ENCODE measurements at regions not wholly inside any gene's neighbourhood (a gene's known extent, or its start where the extent isn't known, plus 50 kb on each side); places are given as distances from the start of the nearest gene placed in this dataset.

DNA sequence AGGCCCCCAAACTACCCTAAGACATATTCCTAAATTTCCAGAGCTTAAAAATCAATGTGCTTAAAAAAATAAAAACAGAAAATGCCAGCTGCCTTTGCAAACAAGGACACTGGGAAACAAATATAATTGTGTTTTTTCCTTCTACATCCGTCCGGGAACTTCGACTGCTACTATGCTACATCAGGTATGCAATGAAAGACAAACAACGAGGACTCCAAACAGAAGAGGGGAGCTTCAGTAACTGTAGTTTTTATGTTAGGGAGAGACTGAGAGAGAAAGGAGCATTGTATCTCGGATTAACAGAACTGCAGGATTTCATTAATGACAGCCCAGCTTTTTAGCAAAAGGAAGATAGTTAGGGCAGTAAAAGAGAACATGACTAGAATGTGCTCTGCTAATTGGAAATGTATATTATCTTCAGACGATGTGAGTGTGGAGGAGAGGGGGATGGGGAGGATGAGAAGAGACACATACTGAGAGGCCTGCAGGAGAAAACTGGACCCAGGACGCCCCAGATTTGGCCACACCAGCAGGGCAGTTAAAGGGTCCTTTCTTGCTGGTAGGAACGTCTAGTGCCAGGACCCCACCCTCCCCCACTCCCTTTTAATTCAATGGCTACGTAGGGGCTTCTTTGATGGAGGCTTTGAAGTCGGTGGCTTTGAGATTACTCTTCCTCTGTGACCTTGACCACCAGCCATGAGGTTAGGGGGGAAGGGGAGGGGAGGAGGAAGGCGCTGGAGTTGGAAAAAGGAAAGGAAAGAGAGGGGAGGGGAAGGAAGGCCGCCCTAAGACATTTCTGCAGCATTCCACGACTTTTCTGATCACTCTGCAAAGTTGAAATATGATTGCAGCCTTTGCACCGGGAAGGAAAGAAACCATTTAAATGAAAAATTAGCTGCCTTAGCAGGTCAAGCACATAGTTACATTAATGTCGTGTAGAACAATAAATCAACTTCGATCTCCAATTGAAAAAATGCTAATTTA, 187.1 kb downstream of the BLID start (continued):
- TF ChIP-seq, protein P1, sequence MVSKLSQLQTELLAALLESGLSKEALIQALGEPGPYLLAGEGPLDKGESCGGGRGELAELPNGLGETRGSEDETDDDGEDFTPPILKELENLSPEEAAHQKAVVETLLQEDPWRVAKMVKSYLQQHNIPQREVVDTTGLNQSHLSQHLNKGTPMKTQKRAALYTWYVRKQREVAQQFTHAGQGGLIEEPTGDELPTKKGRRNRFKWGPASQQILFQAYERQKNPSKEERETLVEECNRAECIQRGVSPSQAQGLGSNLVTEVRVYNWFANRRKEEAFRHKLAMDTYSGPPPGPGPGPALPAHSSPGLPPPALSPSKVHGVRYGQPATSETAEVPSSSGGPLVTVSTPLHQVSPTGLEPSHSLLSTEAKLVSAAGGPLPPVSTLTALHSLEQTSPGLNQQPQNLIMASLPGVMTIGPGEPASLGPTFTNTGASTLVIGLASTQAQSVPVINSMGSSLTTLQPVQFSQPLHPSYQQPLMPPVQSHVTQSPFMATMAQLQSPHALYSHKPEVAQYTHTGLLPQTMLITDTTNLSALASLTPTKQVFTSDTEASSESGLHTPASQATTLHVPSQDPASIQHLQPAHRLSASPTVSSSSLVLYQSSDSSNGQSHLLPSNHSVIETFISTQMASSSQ (IDR thresholded peaks at IDR 0.05; ENCODE audit: low read depth), result no peak
- TF ChIP-seq, protein P1 (CRISPR knock-in tag; IDR thresholded peaks at IDR 0.05; ENCODE audit: borderline replicate concordance), result peak; percentile 23; the same call in 1 of the 2 replicates
- peak; percentile 34; the same call in 1 of the 2 replicates for TF ChIP-seq TBX2 (CRISPR knock-in tag; IDR thresholded peaks at IDR 0.05; ENCODE audit: borderline replicate concordance)
- no peak for TF ChIP-seq ETV6 (CRISPR knock-in tag; conservative IDR thresholded peaks at IDR 0.05)
- peak; percentile 84; the same call in 1 of the 2 replicates for TF ChIP-seq NCOR1 (IDR thresholded peaks at IDR 0.05; ENCODE audit: borderline replicate concordance, low read length)
- TF ChIP-seq GFI1 (CRISPR knock-in tag; IDR thresholded peaks at IDR 0.05; ENCODE audit: borderline replicate concordance), result 0 out of 2 replicates have a peak, but pooled peaks have one; percentile 24
- TF ChIP-seq, protein P2, sequence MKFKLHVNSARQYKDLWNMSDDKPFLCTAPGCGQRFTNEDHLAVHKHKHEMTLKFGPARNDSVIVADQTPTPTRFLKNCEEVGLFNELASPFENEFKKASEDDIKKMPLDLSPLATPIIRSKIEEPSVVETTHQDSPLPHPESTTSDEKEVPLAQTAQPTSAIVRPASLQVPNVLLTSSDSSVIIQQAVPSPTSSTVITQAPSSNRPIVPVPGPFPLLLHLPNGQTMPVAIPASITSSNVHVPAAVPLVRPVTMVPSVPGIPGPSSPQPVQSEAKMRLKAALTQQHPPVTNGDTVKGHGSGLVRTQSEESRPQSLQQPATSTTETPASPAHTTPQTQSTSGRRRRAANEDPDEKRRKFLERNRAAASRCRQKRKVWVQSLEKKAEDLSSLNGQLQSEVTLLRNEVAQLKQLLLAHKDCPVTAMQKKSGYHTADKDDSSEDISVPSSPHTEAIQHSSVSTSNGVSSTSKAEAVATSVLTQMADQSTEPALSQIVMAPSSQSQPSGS (CRISPR knock-in tag; IDR thresholded peaks at IDR 0.05), result 0 out of 2 replicates have a peak, but pooled peaks have one; percentile 37
- TF ChIP-seq SALL1 (CRISPR knock-in tag; IDR thresholded peaks at IDR 0.05), result peak; percentile 62
- TF ChIP-seq SPEN (CRISPR knock-in tag; IDR thresholded peaks at IDR 0.05; ENCODE audit: low read depth), result no peak
- no peak for TF ChIP-seq TOPORS (CRISPR knock-in tag; IDR thresholded peaks at IDR 0.05)
- peak; percentile 55; the same call in 1 of the 2 replicates for TF ChIP-seq BCL6 (CRISPR knock-in tag; IDR thresholded peaks at IDR 0.05)
- TF ChIP-seq ZBTB7B (CRISPR knock-in tag; IDR thresholded peaks at IDR 0.05), result peak; percentile 42; the same call in 1 of the 2 replicates
- TF ChIP-seq, protein P3, sequence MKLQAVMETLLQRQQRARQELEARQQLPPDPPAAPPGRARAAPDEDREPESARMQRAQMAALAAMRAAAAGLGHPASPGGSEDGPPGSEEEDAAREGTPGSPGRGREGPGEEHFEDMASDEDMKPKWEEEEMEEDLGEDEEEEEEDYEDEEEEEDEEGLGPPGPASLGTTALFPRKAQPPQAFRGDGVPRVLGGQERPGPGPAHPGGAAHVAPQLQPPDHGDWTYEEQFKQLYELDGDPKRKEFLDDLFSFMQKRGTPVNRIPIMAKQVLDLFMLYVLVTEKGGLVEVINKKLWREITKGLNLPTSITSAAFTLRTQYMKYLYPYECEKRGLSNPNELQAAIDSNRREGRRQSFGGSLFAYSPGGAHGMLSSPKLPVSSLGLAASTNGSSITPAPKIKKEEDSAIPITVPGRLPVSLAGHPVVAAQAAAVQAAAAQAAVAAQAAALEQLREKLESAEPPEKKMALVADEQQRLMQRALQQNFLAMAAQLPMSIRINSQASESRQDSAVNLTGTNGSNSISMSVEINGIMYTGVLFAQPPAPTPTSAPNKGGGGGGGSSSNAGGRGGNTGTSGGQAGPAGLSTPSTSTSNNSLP (IDR thresholded peaks at IDR 0.05; ENCODE audit: low read depth, low read length), result peak; percentile 13; the same call in 1 of the 2 replicates
- peak; percentile 78 for TF ChIP-seq RXRB (CRISPR knock-in tag; IDR thresholded peaks at IDR 0.05; ENCODE audit: borderline replicate concordance)
- peak; percentile 32 for TF ChIP-seq MED8 (CRISPR knock-in tag; IDR thresholded peaks at IDR 0.05; ENCODE audit: insufficient replicate concordance)
- TF ChIP-seq MED1 (CRISPR knock-in tag; IDR thresholded peaks at IDR 0.05), result peak; percentile 31; the same call in 1 of the 2 replicates
- TF ChIP-seq, protein P4, sequence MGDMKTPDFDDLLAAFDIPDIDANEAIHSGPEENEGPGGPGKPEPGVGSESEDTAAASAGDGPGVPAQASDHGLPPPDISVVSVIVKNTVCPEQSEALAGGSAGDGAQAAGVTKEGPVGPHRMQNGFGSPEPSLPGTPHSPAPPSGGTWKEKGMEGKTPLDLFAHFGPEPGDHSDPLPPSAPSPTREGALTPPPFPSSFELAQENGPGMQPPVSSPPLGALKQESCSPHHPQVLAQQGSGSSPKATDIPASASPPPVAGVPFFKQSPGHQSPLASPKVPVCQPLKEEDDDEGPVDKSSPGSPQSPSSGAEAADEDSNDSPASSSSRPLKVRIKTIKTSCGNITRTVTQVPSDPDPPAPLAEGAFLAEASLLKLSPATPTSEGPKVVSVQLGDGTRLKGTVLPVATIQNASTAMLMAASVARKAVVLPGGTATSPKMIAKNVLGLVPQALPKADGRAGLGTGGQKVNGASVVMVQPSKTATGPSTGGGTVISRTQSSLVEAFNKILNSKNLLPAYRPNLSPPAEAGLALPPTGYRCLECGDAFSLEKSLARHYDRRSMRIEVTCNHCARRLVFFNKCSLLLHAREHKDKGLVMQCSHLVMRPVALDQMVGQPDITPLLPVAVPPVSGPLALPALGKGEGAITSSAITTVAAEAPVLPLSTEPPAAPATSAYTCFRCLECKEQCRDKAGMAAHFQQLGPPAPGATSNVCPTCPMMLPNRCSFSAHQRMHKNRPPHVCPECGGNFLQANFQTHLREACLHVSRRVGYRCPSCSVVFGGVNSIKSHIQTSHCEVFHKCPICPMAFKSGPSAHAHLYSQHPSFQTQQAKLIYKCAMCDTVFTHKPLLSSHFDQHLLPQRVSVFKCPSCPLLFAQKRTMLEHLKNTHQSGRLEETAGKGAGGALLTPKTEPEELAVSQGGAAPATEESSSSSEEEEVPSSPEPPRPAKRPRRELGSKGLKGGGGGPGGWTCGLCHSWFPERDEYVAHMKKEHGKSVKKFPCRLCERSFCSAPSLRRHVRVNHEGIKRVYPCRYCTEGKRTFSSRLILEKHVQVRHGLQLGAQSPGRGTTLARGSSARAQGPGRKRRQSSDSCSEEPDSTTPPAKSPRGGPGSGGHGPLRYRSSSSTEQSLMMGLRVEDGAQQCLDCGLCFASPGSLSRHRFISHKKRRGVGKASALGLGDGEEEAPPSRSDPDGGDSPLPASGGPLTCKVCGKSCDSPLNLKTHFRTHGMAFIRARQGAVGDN (CRISPR knock-in tag; IDR thresholded peaks at IDR 0.05), result no peak

All from HepG2 (cell line).